NB4 (cell line): ENCODE measurements at regions not wholly inside any gene's neighbourhood (a gene's known extent, or its start where the extent isn't known, plus 50 kb on each side); places are given as distances from the start of the nearest gene placed in this dataset.

Source experiments
- POLR2A ChIP-seq: IDR thresholded peaks from 2 replicates; pipeline ENCODE4 v1.6.1; 2011; ENCODE audit warnings: mild to moderate bottlenecking; ENCODE audit not compliant: insufficient read length; ENCODE audit errors: extremely low read depth
- TF ChIP-seq, protein P1 (sequence below): IDR thresholded peaks from one replicate; pipeline ENCODE4 v1.5.1; 2012; ENCODE audit warnings: low read depth, low read length

- TF ChIP-seq, protein P1, sequence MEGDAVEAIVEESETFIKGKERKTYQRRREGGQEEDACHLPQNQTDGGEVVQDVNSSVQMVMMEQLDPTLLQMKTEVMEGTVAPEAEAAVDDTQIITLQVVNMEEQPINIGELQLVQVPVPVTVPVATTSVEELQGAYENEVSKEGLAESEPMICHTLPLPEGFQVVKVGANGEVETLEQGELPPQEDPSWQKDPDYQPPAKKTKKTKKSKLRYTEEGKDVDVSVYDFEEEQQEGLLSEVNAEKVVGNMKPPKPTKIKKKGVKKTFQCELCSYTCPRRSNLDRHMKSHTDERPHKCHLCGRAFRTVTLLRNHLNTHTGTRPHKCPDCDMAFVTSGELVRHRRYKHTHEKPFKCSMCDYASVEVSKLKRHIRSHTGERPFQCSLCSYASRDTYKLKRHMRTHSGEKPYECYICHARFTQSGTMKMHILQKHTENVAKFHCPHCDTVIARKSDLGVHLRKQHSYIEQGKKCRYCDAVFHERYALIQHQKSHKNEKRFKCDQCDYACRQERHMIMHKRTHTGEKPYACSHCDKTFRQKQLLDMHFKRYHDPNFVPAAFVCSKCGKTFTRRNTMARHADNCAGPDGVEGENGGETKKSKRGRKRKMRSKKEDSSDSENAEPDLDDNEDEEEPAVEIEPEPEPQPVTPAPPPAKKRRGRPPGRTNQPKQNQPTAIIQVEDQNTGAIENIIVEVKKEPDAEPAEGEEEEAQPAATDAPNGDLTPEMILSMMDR, result no peak
- TF ChIP-seq POLR2A, result no peak
Measured at GRCh38 chrX:56057325-56057724, 174.8 kb upstream of the KLF8 start.
